Testis (tissue), 2 donors: ENCODE measurements at regions not wholly inside any gene's neighbourhood (a gene's known extent, or its start where the extent isn't known, plus 50 kb on each side); places are given as distances from the start of the nearest gene placed in this dataset.

Source experiments
- POLR2A ChIP-seq: fragments of 450-650 bp; IDR thresholded peaks from one replicate; pipeline ENCODE4 v1.6.1; 2017; ENCODE audit warnings: antibody characterized with exemption, mild to moderate bottlenecking, moderate library complexity
- TF ChIP-seq, protein P1 (sequence below), 3 experiments: fragments of 450-650 bp in 2 of 3; fragments of 200-600 bp in 1 of 3; sonication (generic) in 1 of 3; IDR thresholded peaks; one replicate each; pipeline ENCODE4 v1.5.1; 2016 to 2019; ENCODE audit warnings: antibody characterized with exemption in 3 of 3, mild to moderate bottlenecking in 2 of 3, moderate library complexity in 1 of 3

DNA sequence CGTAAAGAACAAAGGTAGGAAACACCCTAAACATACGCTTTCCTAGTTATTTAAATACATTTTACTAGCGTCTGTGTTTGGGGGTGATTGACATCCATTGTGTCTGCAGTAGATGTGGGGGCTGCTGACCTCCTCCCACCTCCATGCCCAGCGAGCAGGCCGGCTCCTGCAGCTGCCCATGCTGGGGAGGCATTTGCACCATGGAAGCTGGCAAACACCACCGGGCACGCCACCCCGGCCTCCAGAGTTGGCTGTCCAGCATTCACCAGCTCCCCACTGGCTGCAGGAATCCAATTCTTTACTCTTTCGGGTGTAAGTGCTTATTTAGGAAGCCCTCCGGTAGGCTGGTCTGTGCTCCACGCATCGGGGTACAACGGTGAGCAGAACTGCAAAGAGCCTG is 115.4 kb upstream of the USP29 start:
- TF ChIP-seq, protein P1, sequence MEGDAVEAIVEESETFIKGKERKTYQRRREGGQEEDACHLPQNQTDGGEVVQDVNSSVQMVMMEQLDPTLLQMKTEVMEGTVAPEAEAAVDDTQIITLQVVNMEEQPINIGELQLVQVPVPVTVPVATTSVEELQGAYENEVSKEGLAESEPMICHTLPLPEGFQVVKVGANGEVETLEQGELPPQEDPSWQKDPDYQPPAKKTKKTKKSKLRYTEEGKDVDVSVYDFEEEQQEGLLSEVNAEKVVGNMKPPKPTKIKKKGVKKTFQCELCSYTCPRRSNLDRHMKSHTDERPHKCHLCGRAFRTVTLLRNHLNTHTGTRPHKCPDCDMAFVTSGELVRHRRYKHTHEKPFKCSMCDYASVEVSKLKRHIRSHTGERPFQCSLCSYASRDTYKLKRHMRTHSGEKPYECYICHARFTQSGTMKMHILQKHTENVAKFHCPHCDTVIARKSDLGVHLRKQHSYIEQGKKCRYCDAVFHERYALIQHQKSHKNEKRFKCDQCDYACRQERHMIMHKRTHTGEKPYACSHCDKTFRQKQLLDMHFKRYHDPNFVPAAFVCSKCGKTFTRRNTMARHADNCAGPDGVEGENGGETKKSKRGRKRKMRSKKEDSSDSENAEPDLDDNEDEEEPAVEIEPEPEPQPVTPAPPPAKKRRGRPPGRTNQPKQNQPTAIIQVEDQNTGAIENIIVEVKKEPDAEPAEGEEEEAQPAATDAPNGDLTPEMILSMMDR (IDR thresholded peaks at IDR 0.05), result no peak
- TF ChIP-seq POLR2A, result no peak
